Mesenchymal stem cell (in vitro differentiated cells and primary cell): ENCODE measurements at regions not wholly inside any gene's neighbourhood (a gene's known extent, or its start where the extent isn't known, plus 50 kb on each side); places are given as distances from the start of the nearest gene placed in this dataset.

Experiments
- DNase-seq: peaks from one replicate; pipeline ENCODE4 v3.0.0-alpha.2; 2013
- H2AFZ ChIP-seq: one replicate; pipeline ENCODE4 v1.6.1; 2013; ENCODE audit warnings: low read depth, mild to moderate bottlenecking, control low read depth, inconsistent platforms, low read length, moderate library complexity
- H2AK5ac ChIP-seq: 2 replicates; pipeline ENCODE4 v1.6.1; 2013; ENCODE audit warnings: low read length, moderate library complexity, mild to moderate bottlenecking, inconsistent platforms; ENCODE audit not compliant: severe bottlenecking
- H2BK120ac ChIP-seq: one replicate; pipeline ENCODE4 v1.6.1; 2013; ENCODE audit warnings: low read depth, mild to moderate bottlenecking, inconsistent platforms, low read length, moderate library complexity
- H2BK12ac ChIP-seq, 2 experiments: one replicate each; pipeline ENCODE4 v1.6.1; 2013; ENCODE audit warnings: inconsistent platforms in 2 of 2, low read length in 2 of 2, mild to moderate bottlenecking in 2 of 2, moderate library complexity in 2 of 2, control low read depth in 1 of 2
- H2BK15ac ChIP-seq: one replicate; pipeline ENCODE4 v1.6.1; 2013; ENCODE audit warnings: mild to moderate bottlenecking, low read depth, inconsistent platforms; ENCODE audit not compliant: poor library complexity, severe bottlenecking
- H2BK5ac ChIP-seq: 2 replicates; pipeline ENCODE4 v1.6.1; 2013; ENCODE audit warnings: low read depth, mild to moderate bottlenecking, low read length, control low read depth, inconsistent platforms; ENCODE audit not compliant: poor library complexity, severe bottlenecking
- H3K14ac ChIP-seq, 2 experiments: one replicate each; pipeline ENCODE4 v1.6.1; 2013; ENCODE audit warnings: inconsistent platforms in 2 of 2, low read length in 2 of 2, control low read depth in 1 of 2, mild to moderate bottlenecking in 1 of 2, moderate library complexity in 1 of 2
- H3K18ac ChIP-seq, 2 experiments: one replicate each; pipeline ENCODE4 v1.6.1; 2013; ENCODE audit warnings: inconsistent platforms in 2 of 2, low read length in 2 of 2, control low read depth in 1 of 2, low read depth in 1 of 2, mild to moderate bottlenecking in 1 of 2
- H3K23ac ChIP-seq, 2 experiments: one replicate each; pipeline ENCODE4 v1.6.1; 2013; ENCODE audit warnings: inconsistent platforms in 2 of 2, low read length in 2 of 2, mild to moderate bottlenecking in 2 of 2, moderate library complexity in 2 of 2, control low read depth in 1 of 2
- H3K27ac ChIP-seq: 2 replicates; pipeline ENCODE4 v1.5.1; 2013; ENCODE audit warnings: mild to moderate bottlenecking, moderate library complexity, low read length, control low read depth, inconsistent platforms; ENCODE audit not compliant: poor library complexity, severe bottlenecking
- H3K27me3 ChIP-seq, 2 experiments: 2 replicates each; pipeline versions ENCODE4 v1.6.1 to v1.7.0; 2013; ENCODE audit warnings: low read length in 2 of 2, mild to moderate bottlenecking in 2 of 2, moderate library complexity in 2 of 2, control low read depth in 1 of 2, inconsistent platforms in 1 of 2; ENCODE audit not compliant: control insufficient read depth in 1 of 2, insufficient read depth in 1 of 2
- H3K36me3 ChIP-seq, 2 experiments: 2 replicates each; pipeline versions ENCODE4 v1.6.1 to v1.7.0; 2013; ENCODE audit warnings: low read length in 2 of 2, control low read depth in 1 of 2, inconsistent platforms in 1 of 2, low read depth in 1 of 2, mild to moderate bottlenecking in 1 of 2; ENCODE audit not compliant: insufficient read depth in 2 of 2, control insufficient read depth in 1 of 2
- H3K4ac ChIP-seq, 2 experiments: one replicate each; pipeline ENCODE4 v1.6.1; 2013; ENCODE audit warnings: inconsistent platforms in 2 of 2, low read length in 2 of 2, mild to moderate bottlenecking in 2 of 2, moderate library complexity in 2 of 2, control low read depth in 1 of 2, low read depth in 1 of 2
- H3K4me1 ChIP-seq: 2 replicates; pipeline ENCODE4 v1.6.1; 2013; ENCODE audit warnings: low read depth, low read length, control low read depth; ENCODE audit not compliant: control insufficient read depth, insufficient read depth
- H3K4me2 ChIP-seq: 2 replicates; pipeline ENCODE4 v1.6.1; 2013; ENCODE audit warnings: low read length, mild to moderate bottlenecking, inconsistent platforms; ENCODE audit not compliant: poor library complexity, severe bottlenecking
- H3K4me3 ChIP-seq, 2 experiments: 2 replicates each; pipeline versions ENCODE4 v1.5.1 to v1.7.0; 2013; ENCODE audit warnings: low read length in 2 of 2, mild to moderate bottlenecking in 2 of 2, control low read depth in 1 of 2, low read depth in 1 of 2; ENCODE audit not compliant: insufficient read depth in 1 of 2
- H3K79me1 ChIP-seq: replicated peaks from 2 replicates; pipeline ENCODE4 v1.6.1; 2013; ENCODE audit warnings: mild to moderate bottlenecking, control low read depth, low read length, inconsistent platforms; ENCODE audit not compliant: poor library complexity, severe bottlenecking
- H3K9ac ChIP-seq: 2 replicates; pipeline ENCODE4 v1.7.0; 2013; ENCODE audit warnings: mild to moderate bottlenecking, low read length, moderate library complexity
- H3K9me3 ChIP-seq: 2 replicates; pipeline ENCODE4 v1.7.0; 2013; ENCODE audit warnings: mild to moderate bottlenecking, low read length; ENCODE audit not compliant: control insufficient read depth
- H4K8ac ChIP-seq: one replicate; pipeline ENCODE4 v1.6.1; 2013; ENCODE audit warnings: inconsistent platforms, mild to moderate bottlenecking, low read length, moderate library complexity
- H4K91ac ChIP-seq: one replicate; pipeline ENCODE4 v1.6.1; 2013; ENCODE audit warnings: mild to moderate bottlenecking, low read length, inconsistent platforms
- WGBS: methylation state at CpG from one replicate; pipeline ENCODE4 v1.1.7; 2013; ENCODE audit warnings: mixed read lengths; 5-methylcytosine and 5-hydroxymethylcytosine counted together

GRCh38 chr2:19295998-19296502 is 62.4 kb downstream of the OSR1 start:
- H3K4ac ChIP-seq = no peak overlapping the region
- H3K23ac ChIP-seq = no peak overlapping the region
- no peak overlapping the region for H3K4me2 ChIP-seq
- no peak overlapping the region for H3K27ac ChIP-seq
- H2BK120ac ChIP-seq = no peak overlapping the region
- no peak overlapping the region for H3K4me3 ChIP-seq
- no peak for DNase-seq
- H3K14ac ChIP-seq = no peak overlapping the region
- H2AFZ ChIP-seq = no peak overlapping the region
- H3K9me3 ChIP-seq = no peaks in the 10 kb centered on the region
- H3K9ac ChIP-seq = no peak overlapping the region
- H3K79me1 ChIP-seq = no peaks in the 10 kb centered on the region
- H4K8ac ChIP-seq = no peak overlapping the region
- H2AK5ac ChIP-seq = no peak overlapping the region
- H2BK5ac ChIP-seq = no peak overlapping the region
- H3K18ac ChIP-seq = no peak overlapping the region
- no peaks in the 10 kb centered on the region for H3K27me3 ChIP-seq
- H4K91ac ChIP-seq = no peak overlapping the region
- H2BK12ac ChIP-seq = no peak overlapping the region
- H3K4me1 ChIP-seq = peaks cover 2% of the 10 kb centered on the region
- no peaks in the 10 kb centered on the region for H3K36me3 ChIP-seq
- WGBS = 79% methylated on average over 2 of the region's 3 CpGs
- no peak overlapping the region for H2BK15ac ChIP-seq

- WGBS = 70% methylated on average over 2 of the region's 5 CpGs
- no peak overlapping the region for H4K91ac ChIP-seq
Observed at GRCh38 chr2:19292007-19292406, 66.4 kb downstream of the OSR1 start.

GRCh38 chr2:19288291-19288690 is 70.1 kb downstream of the OSR1 start:
- WGBS = 80% methylated on average over 1 of the region's 2 CpGs
- Histone ChIP-seq H4K8ac (no peak overlapping the region), H2BK15ac (no peak overlapping the region), H2AK5ac (no peak overlapping the region), H2AFZ (no peak overlapping the region), H2BK5ac (no peak overlapping the region), H3K14ac (no peak overlapping the region), H3K9ac (no peak overlapping the region), H3K23ac (no peak overlapping the region), H2BK120ac (no peak overlapping the region), H4K91ac (no peak overlapping the region), H3K4me2 (no peak overlapping the region), H3K36me3 (no peaks in the 10 kb centered on the region), H3K4me3 (no peak overlapping the region), H3K9me3 (no peaks in the 10 kb centered on the region), H3K27ac (no peak overlapping the region), H3K79me1 (no peaks in the 10 kb centered on the region), H3K4me1 (no peaks in the 10 kb centered on the region), H3K4ac (no peak overlapping the region), H2BK12ac (no peak overlapping the region), H3K27me3 (no peaks in the 10 kb centered on the region), H3K18ac (no peak overlapping the region)
- DNase-seq = no peak

More at GRCh38 chr2:19292007-19292406, 66.4 kb downstream of the OSR1 start:
- no peak overlapping the region for H2BK12ac ChIP-seq
- no peaks in the 10 kb centered on the region for H3K4me1 ChIP-seq
- no peak overlapping the region for H3K4ac ChIP-seq
- no peaks in the 10 kb centered on the region for H3K79me1 ChIP-seq
- H2BK120ac ChIP-seq = no peak overlapping the region
- H2AFZ ChIP-seq = no peak overlapping the region
- H3K9me3 ChIP-seq = no peaks in the 10 kb centered on the region
- peak overlapping the region in 1 of 2 experiments; percentile 70 for H3K4me3 ChIP-seq
- H2AK5ac ChIP-seq = no peak overlapping the region
- H3K27me3 ChIP-seq = no peaks in the 10 kb centered on the region
- no peak overlapping the region for H3K18ac ChIP-seq
- H2BK5ac ChIP-seq = no peak overlapping the region
- no peak overlapping the region for H2BK15ac ChIP-seq
- peak overlapping the region; percentile 60 for H3K9ac ChIP-seq
- no peaks in the 10 kb centered on the region for H3K36me3 ChIP-seq
- H3K14ac ChIP-seq = no peak overlapping the region
- H3K4me2 ChIP-seq = no peak overlapping the region
- DNase-seq = no peak
- H3K27ac ChIP-seq = no peak overlapping the region
- H4K8ac ChIP-seq = no peak overlapping the region
- H3K23ac ChIP-seq = no peak overlapping the region

- no peak overlapping the region for H2AK5ac ChIP-seq
- H3K4ac ChIP-seq = no peak overlapping the region
- H3K9me3 ChIP-seq = no peaks in the 10 kb centered on the region
- H2BK12ac ChIP-seq = no peak overlapping the region
- no peaks in the 10 kb centered on the region for H3K79me1 ChIP-seq
- no peak overlapping the region for H4K91ac ChIP-seq
- no peak overlapping the region for H3K4me3 ChIP-seq
- no peaks in the 10 kb centered on the region for H3K27me3 ChIP-seq
- H4K8ac ChIP-seq = no peak overlapping the region
- DNase-seq = no peak
- no peak overlapping the region for H3K14ac ChIP-seq
- no peaks in the 10 kb centered on the region for H3K4me1 ChIP-seq
- H3K36me3 ChIP-seq = no peaks in the 10 kb centered on the region
- no peak overlapping the region for H3K27ac ChIP-seq
- no peak overlapping the region for H2BK5ac ChIP-seq
- H3K23ac ChIP-seq = no peak overlapping the region
- no peak overlapping the region for H3K9ac ChIP-seq
- no peak overlapping the region for H3K4me2 ChIP-seq
- H2BK15ac ChIP-seq = no peak overlapping the region
- no peak overlapping the region for H2AFZ ChIP-seq
- 75% methylated on average over 1 of the region's 1 CpG for WGBS
- H2BK120ac ChIP-seq = no peak overlapping the region
- H3K18ac ChIP-seq = no peak overlapping the region
Observed at GRCh38 chr2:19287324-19287723, 71.1 kb downstream of the OSR1 start.
